ENCODE measurements at regions not wholly inside any gene's neighbourhood (a gene's known extent, or its start where the extent isn't known, plus 50 kb on each side); places are given as distances from the start of the nearest gene placed in this dataset.

- Histone ChIP-seq H3K9me1 (replicated peaks; ENCODE audit: control insufficient read depth, extremely low read depth, insufficient read depth, low read length) (no peaks in the 10 kb centered on the region), H3K27ac (ENCODE audit: insufficient read depth, low read depth, low read length) (no peak overlapping the region), H4K20me1 (replicated peaks; ENCODE audit: control insufficient read depth, extremely low read depth, insufficient read depth, low read length) (no peaks in the 10 kb centered on the region), H3K9me3 (replicated peaks; ENCODE audit: control insufficient read depth, insufficient read depth, low read length) (no peaks in the 10 kb centered on the region), H3K4me1 (ENCODE audit: control insufficient read depth, extremely low read depth, insufficient read depth, low read length) (no peaks in the 10 kb centered on the region), H3K9ac (replicated peaks; ENCODE audit: extremely low read depth, insufficient read depth, low read length) (no peak overlapping the region), H3K4me3 (replicated peaks in 1 of 3; ENCODE audit: insufficient read depth in 1 of 3, low read depth in 1 of 3, low read length in 3 of 3) (no peak overlapping the region), H3K27me3 (ENCODE audit: control insufficient read depth in 2 of 2, insufficient read depth in 2 of 2, low read length in 2 of 2) (no peaks in the 10 kb centered on the region), H3K79me2 (ENCODE audit: control insufficient read depth, insufficient read depth, low read length) (no peaks in the 10 kb centered on the region), H3K36me3 (ENCODE audit: control insufficient read depth in 2 of 2, extremely low read depth in 1 of 2, insufficient read depth in 2 of 2, low read length in 2 of 2) (no peaks in the 10 kb centered on the region), H3K4me2 (ENCODE audit: insufficient read depth, low read length) (no peak overlapping the region), H2AFZ (ENCODE audit: low read depth, low read length) (peak overlapping the region; percentile 35)
- no peak for FAIRE-seq
- no peak for DNase-seq (ENCODE audit: low read depth, low spot score)
- BruUV-seq (replicated peaks), result no TSS peak
- no peak for TF ChIP-seq MAX (IDR thresholded peaks at IDR 0.05; ENCODE audit: insufficient read depth, insufficient read length)
- TF ChIP-seq, protein P1, sequence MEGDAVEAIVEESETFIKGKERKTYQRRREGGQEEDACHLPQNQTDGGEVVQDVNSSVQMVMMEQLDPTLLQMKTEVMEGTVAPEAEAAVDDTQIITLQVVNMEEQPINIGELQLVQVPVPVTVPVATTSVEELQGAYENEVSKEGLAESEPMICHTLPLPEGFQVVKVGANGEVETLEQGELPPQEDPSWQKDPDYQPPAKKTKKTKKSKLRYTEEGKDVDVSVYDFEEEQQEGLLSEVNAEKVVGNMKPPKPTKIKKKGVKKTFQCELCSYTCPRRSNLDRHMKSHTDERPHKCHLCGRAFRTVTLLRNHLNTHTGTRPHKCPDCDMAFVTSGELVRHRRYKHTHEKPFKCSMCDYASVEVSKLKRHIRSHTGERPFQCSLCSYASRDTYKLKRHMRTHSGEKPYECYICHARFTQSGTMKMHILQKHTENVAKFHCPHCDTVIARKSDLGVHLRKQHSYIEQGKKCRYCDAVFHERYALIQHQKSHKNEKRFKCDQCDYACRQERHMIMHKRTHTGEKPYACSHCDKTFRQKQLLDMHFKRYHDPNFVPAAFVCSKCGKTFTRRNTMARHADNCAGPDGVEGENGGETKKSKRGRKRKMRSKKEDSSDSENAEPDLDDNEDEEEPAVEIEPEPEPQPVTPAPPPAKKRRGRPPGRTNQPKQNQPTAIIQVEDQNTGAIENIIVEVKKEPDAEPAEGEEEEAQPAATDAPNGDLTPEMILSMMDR (IDR thresholded peaks at IDR 0.05; ENCODE audit: extremely low read depth in 1 of 2, insufficient read depth in 1 of 2, low read depth in 1 of 2, low read length in 2 of 2), result no peak
- TF ChIP-seq MYC (IDR thresholded peaks at IDR 0.05; ENCODE audit: low read depth, low read length), result no peak
- TF ChIP-seq GATA2 (IDR thresholded peaks at IDR 0.05; ENCODE audit: insufficient read depth, insufficient read length, low read depth, low read length), result no peak
- TF ChIP-seq JUN (IDR thresholded peaks at IDR 0.05; ENCODE audit: borderline replicate concordance, insufficient read depth, insufficient read length, low read depth), result no peak
- TF ChIP-seq POLR2A (IDR thresholded peaks at IDR 0.05; ENCODE audit: low read depth, low read length), result no peak
- TF ChIP-seq EZH2 (IDR thresholded peaks at IDR 0.05; ENCODE audit: borderline replicate concordance, low read depth, low read length, severe bottlenecking), result no peak
- TF ChIP-seq FOS (IDR thresholded peaks at IDR 0.05; ENCODE audit: borderline replicate concordance, insufficient read depth, low read length), result no peak
- no peak for TF ChIP-seq POLR2AphosphoS5 (IDR thresholded peaks at IDR 0.05; ENCODE audit: insufficient read depth, low read depth, low read length)
- POLR2A ChIA-PET, result no interaction called here
- dilution Hi-C loops (cut with MboI; ENCODE audit: extremely low pct_ligation_motif_present, low sequenced_read_pairs), result no loop called here
- intact Hi-C loops (cut with micrococcal nuclease), result no loop called here
- CTCF ChIA-PET, result no interaction called here
These were observed 534.3 kb upstream of the PABPC4L start for GRCh38 chr4:134735901-134736300.
